Liver (tissue), 8 donors: ENCODE measurements at regions not wholly inside any gene's neighbourhood (a gene's known extent, or its start where the extent isn't known, plus 50 kb on each side); places are given as distances from the start of the nearest gene placed in this dataset.

Experiments
- DNase-seq: peaks from one replicate; pipeline ENCODE4 v3.0.0-alpha.2; 2017; ENCODE audit warnings: low spot score
- H3K27ac ChIP-seq, 2 donors: one replicate each; pipeline ENCODE4 v1.7.0; 2013; ENCODE audit warnings: inconsistent platforms in 2 of 2, low read length in 2 of 2, control low read depth in 1 of 2, low read depth in 1 of 2, mild to moderate bottlenecking in 1 of 2
- H3K27me3 ChIP-seq, 4 donors: one replicate each; pipeline versions ENCODE4 v1.6.1 to v1.7.0; 2013; ENCODE audit warnings: low read length in 3 of 4, inconsistent platforms in 1 of 4, mild to moderate bottlenecking in 1 of 4, moderate library complexity in 1 of 4; ENCODE audit not compliant: control insufficient read depth in 4 of 4, insufficient read depth in 4 of 4
- H3K36me3 ChIP-seq, 4 donors: one replicate each; pipeline versions ENCODE4 v1.6.1 to v1.7.0; 2013; ENCODE audit warnings: low read length in 3 of 4, mild to moderate bottlenecking in 3 of 4, low read depth in 1 of 4, moderate library complexity in 1 of 4; ENCODE audit not compliant: control insufficient read depth in 4 of 4, insufficient read depth in 3 of 4
- H3K4me1 ChIP-seq, 4 donors: one replicate each; pipeline versions ENCODE4 v1.6.1 to v1.7.0; 2013; ENCODE audit warnings: low read length in 3 of 4, mild to moderate bottlenecking in 3 of 4, moderate library complexity in 1 of 4; ENCODE audit not compliant: control insufficient read depth in 4 of 4, insufficient read depth in 4 of 4
- H3K4me3 ChIP-seq, 3 donors: one replicate each; pipeline versions ENCODE4 v1.6.1 to v1.7.0; 2013; ENCODE audit warnings: low read length in 3 of 3, control low read depth in 1 of 3, low read depth in 1 of 3, mild to moderate bottlenecking in 1 of 3
- H3K9ac ChIP-seq, 2 donors: one replicate each; pipeline ENCODE4 v1.7.0; 2013; ENCODE audit warnings: low read length in 2 of 2, mild to moderate bottlenecking in 2 of 2, moderate library complexity in 2 of 2, control low read depth in 1 of 2, low read depth in 1 of 2
- H3K9me3 ChIP-seq, 4 donors: one replicate each; pipeline versions ENCODE4 v1.6.1 to v1.7.0; 2013; ENCODE audit warnings: low read length in 3 of 4; ENCODE audit not compliant: control insufficient read depth in 4 of 4
- ATF3 ChIP-seq: IDR thresholded peaks from 2 replicates; pipeline ENCODE4 v1.6.1; 2016; ENCODE audit warnings: antibody characterized with exemption
- EGR1 ChIP-seq, 2 donors: IDR thresholded peaks; 2 replicates each; pipeline ENCODE4 v1.6.1; 2016 to 2018; ENCODE audit warnings: antibody characterized with exemption in 2 of 2, low read depth in 2 of 2
- FOXA1 ChIP-seq: IDR thresholded peaks from 2 replicates; pipeline ENCODE4 v1.6.1; 2016; ENCODE audit warnings: antibody characterized with exemption
- FOXA2 ChIP-seq: IDR thresholded peaks from 2 replicates; pipeline ENCODE4 v1.6.1; 2016; ENCODE audit warnings: antibody characterized with exemption
- GABPA ChIP-seq, 2 donors: IDR thresholded peaks in 1 of 2; conservative IDR thresholded peaks in 1 of 2; 2 replicates each; pipeline ENCODE4 v1.6.1; 2016; ENCODE audit warnings: antibody characterized with exemption in 2 of 2, mild to moderate bottlenecking in 1 of 2, moderate library complexity in 1 of 2
- HNF4A ChIP-seq, 2 donors: conservative IDR thresholded peaks; 2 replicates each; pipeline ENCODE4 v1.6.1; 2016; ENCODE audit warnings: antibody characterized with exemption in 2 of 2, mild to moderate bottlenecking in 2 of 2
- HNF4G ChIP-seq: IDR thresholded peaks from 2 replicates; pipeline ENCODE4 v1.6.1; 2016; ENCODE audit warnings: antibody characterized with exemption
- JUND ChIP-seq, 2 donors: IDR thresholded peaks; 2 replicates each; pipeline ENCODE4 v1.6.1; 2016; ENCODE audit warnings: antibody characterized with exemption in 2 of 2
- NR2F2 ChIP-seq: IDR thresholded peaks from 2 replicates; pipeline ENCODE4 v1.6.1; 2016; ENCODE audit warnings: antibody characterized with exemption
- RAD21 ChIP-seq, 2 donors: IDR thresholded peaks; 2 replicates each; pipeline ENCODE4 v1.6.1; 2016; ENCODE audit warnings: antibody characterized with exemption in 2 of 2, mild to moderate bottlenecking in 2 of 2
- REST ChIP-seq: IDR thresholded peaks from 2 replicates; pipeline ENCODE4 v1.6.1; 2016; ENCODE audit warnings: antibody characterized with exemption, mild to moderate bottlenecking
- RXRA ChIP-seq, 2 donors: IDR thresholded peaks; 2 replicates each; pipeline ENCODE4 v1.6.1; 2017 to 2018; ENCODE audit warnings: antibody characterized with exemption in 2 of 2, mild to moderate bottlenecking in 1 of 2
- SP1 ChIP-seq: IDR thresholded peaks from 2 replicates; pipeline ENCODE4 v1.6.1; 2018; ENCODE audit warnings: antibody characterized with exemption, mild to moderate bottlenecking
- TAF1 ChIP-seq: conservative IDR thresholded peaks from 2 replicates; pipeline ENCODE4 v1.6.1; 2016; ENCODE audit warnings: antibody characterized with exemption, mild to moderate bottlenecking
- YY1 ChIP-seq: IDR thresholded peaks from 2 replicates; pipeline ENCODE4 v1.6.1; 2016; ENCODE audit warnings: antibody characterized with exemption, mild to moderate bottlenecking
- WGBS: extraction: QIAGEN DNeasy Blood & Tissue Kit; methylation state at CpG from one replicate; pipeline ENCODE4 v1.1.7; 2013; 5-methylcytosine and 5-hydroxymethylcytosine counted together
- TF ChIP-seq, protein P1 (sequence below): IDR thresholded peaks from 2 replicates; pipeline ENCODE4 v1.6.1; 2016; ENCODE audit warnings: antibody characterized with exemption
- TF ChIP-seq, protein P2 (sequence below): IDR thresholded peaks from 2 replicates; pipeline ENCODE4 v1.6.1; 2016; ENCODE audit warnings: antibody characterized with exemption
- TF ChIP-seq, protein P3 (sequence below): fragments of 150-350 bp; IDR thresholded peaks from 2 replicates; pipeline ENCODE4 v1.5.1; 2017; ENCODE audit warnings: improper control_type of control experiment, low read depth, low read length; ENCODE audit not compliant: missing input control
- donor health status: healthy.
- donor health status: healthy.
- donor health status: healthy.
- donor health status: healthy.
- donor health status: healthy.

DNA sequence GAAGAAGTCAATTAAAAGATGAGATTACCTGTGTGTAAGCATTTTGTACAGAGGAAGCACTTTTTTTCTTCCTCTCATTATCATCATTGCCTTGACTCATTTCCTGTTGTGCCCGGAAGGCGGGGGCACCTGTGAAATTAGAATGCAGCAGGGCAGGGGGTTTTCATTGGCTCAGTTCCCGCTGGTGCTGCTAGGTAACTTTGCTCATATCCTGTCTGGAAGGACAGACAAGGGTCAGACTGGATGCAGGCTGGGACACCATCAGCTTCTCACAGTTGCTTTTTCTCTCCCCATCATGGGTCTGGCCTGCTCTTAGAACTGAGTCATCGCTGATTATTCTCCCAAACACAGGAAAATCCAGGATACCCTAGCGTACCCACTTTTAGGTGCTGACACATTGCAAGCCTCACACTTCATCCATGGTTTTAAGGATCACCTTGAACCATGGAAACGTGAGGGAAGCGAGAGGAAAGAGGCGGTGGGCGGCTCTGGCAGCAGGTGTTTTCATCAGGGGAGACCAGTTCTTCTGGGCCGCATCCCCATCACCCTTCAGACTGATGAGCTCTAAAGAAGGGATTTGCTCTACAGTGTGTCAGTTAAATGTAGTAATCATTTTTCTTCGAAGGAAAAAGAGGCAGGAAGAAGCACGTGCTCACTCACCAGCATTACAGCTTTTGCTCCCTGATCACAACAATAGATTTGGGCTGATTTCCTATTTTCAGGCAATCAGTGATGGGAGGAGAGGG is 195.7 kb upstream of the SASH1 start:
- DNase-seq: no peak
- no peaks in the 10 kb centered on the region for H3K9me3 ChIP-seq
- no peak for TF ChIP-seq EGR1 (IDR thresholded peaks at IDR 0.05; ENCODE audit: low read depth in 2 of 2)
- TF ChIP-seq HNF4G: no peak
- no peak for TF ChIP-seq HNF4A (conservative IDR thresholded peaks at IDR 0.05)
- no peaks in the 10 kb centered on the region for H3K36me3 ChIP-seq
- H3K9ac ChIP-seq: no peak overlapping the region
- H3K4me1 ChIP-seq: no peaks in the 10 kb centered on the region
- WGBS: 79% methylated on average over 12 of the region's 12 CpGs
- no peak overlapping the region for H3K27ac ChIP-seq
- no peak overlapping the region for H3K4me3 ChIP-seq
- no peaks in the 10 kb centered on the region for H3K27me3 ChIP-seq

- no peak overlapping the region for H3K27ac ChIP-seq
- no peak overlapping the region for H3K9ac ChIP-seq
- DNase-seq: no peak
- no peak overlapping the region for H3K4me3 ChIP-seq
- 80% methylated on average over 3 of the region's 3 CpGs for WGBS
- H3K27me3 ChIP-seq: no peaks in the 10 kb centered on the region
- no peaks in the 10 kb centered on the region for H3K36me3 ChIP-seq
- no peaks in the 10 kb centered on the region for H3K9me3 ChIP-seq
- H3K4me1 ChIP-seq: no peaks in the 10 kb centered on the region
- TF ChIP-seq RAD21 (IDR thresholded peaks at IDR 0.05): no peak
- TF ChIP-seq JUND (IDR thresholded peaks at IDR 0.05): no peak
- TF ChIP-seq FOXA1: no peak
- TF ChIP-seq, protein P1, sequence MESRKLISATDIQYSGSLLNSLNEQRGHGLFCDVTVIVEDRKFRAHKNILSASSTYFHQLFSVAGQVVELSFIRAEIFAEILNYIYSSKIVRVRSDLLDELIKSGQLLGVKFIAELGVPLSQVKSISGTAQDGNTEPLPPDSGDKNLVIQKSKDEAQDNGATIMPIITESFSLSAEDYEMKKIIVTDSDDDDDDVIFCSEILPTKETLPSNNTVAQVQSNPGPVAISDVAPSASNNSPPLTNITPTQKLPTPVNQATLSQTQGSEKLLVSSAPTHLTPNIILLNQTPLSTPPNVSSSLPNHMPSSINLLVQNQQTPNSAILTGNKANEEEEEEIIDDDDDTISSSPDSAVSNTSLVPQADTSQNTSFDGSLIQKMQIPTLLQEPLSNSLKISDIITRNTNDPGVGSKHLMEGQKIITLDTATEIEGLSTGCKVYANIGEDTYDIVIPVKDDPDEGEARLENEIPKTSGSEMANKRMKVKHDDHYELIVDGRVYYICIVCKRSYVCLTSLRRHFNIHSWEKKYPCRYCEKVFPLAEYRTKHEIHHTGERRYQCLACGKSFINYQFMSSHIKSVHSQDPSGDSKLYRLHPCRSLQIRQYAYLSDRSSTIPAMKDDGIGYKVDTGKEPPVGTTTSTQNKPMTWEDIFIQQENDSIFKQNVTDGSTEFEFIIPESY: no peak
- TF ChIP-seq GABPA (IDR thresholded peaks at IDR 0.05 in 1 of 2, conservative IDR thresholded peaks at IDR 0.05 in 1 of 2): no peak
- TF ChIP-seq REST: no peak
- no peak for TF ChIP-seq TAF1
- TF ChIP-seq, protein P2, sequence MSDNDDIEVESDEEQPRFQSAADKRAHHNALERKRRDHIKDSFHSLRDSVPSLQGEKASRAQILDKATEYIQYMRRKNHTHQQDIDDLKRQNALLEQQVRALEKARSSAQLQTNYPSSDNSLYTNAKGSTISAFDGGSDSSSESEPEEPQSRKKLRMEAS: no peak
- no peak for TF ChIP-seq SP1
- TF ChIP-seq FOXA2: no peak
- no peak for TF ChIP-seq NR2F2
- TF ChIP-seq YY1: no peak
- no peak for TF ChIP-seq HNF4A (conservative IDR thresholded peaks at IDR 0.05)
- TF ChIP-seq ATF3: no peak
- TF ChIP-seq EGR1 (IDR thresholded peaks at IDR 0.05; ENCODE audit: low read depth in 2 of 2): no peak
- no peak for TF ChIP-seq HNF4G
- no peak for TF ChIP-seq RXRA (IDR thresholded peaks at IDR 0.05)
- TF ChIP-seq, protein P3, sequence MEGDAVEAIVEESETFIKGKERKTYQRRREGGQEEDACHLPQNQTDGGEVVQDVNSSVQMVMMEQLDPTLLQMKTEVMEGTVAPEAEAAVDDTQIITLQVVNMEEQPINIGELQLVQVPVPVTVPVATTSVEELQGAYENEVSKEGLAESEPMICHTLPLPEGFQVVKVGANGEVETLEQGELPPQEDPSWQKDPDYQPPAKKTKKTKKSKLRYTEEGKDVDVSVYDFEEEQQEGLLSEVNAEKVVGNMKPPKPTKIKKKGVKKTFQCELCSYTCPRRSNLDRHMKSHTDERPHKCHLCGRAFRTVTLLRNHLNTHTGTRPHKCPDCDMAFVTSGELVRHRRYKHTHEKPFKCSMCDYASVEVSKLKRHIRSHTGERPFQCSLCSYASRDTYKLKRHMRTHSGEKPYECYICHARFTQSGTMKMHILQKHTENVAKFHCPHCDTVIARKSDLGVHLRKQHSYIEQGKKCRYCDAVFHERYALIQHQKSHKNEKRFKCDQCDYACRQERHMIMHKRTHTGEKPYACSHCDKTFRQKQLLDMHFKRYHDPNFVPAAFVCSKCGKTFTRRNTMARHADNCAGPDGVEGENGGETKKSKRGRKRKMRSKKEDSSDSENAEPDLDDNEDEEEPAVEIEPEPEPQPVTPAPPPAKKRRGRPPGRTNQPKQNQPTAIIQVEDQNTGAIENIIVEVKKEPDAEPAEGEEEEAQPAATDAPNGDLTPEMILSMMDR: no peak
Measured at GRCh38 chr6:148147463-148147830, 195.2 kb upstream of the SASH1 start.
